Common myeloid progenitor, CD34-positive (primary cell): ENCODE measurements at regions not wholly inside any gene's neighbourhood (a gene's known extent, or its start where the extent isn't known, plus 50 kb on each side); places are given as distances from the start of the nearest gene placed in this dataset.

ENCODE experiments used
- CTCF ChIA-PET: fragments of 350-600 bp; sonication (Branson Sonifier 250); formaldehyde crosslinking; loops from one replicate; lab custom pipeline; 2021; ENCODE audit warnings: antibody characterized with exemption; lab: Charles Lee
- POLR2A ChIA-PET: fragments of 350-600 bp; sonication (Branson Sonifier 250); formaldehyde crosslinking; loops from one replicate; lab custom pipeline; 2021; ENCODE audit warnings: antibody characterized with exemption; lab: Charles Lee
- DNase-seq, 3 donors: peaks; one replicate each; pipeline versions ENCODE4 v3.0.0 to v3.0.0-alpha.2; 2013
- H3K27ac ChIP-seq, 2 experiments: 1 replicate in 1 of 2; 2 replicates in 1 of 2; pipeline ENCODE4 v1.7.0; 2013; ENCODE audit warnings: inconsistent platforms in 2 of 2, low read length in 2 of 2, mild to moderate bottlenecking in 2 of 2, low read depth in 1 of 2, moderate library complexity in 1 of 2; ENCODE audit not compliant: severe bottlenecking in 2 of 2, insufficient read depth in 1 of 2, poor library complexity in 1 of 2
- H3K27me3 ChIP-seq, 5 experiments: replicated peaks in 2 of 5; 1 replicate in 3 of 5; 2 replicates in 2 of 5; pipeline versions ENCODE4 v1.6.1 to v1.7.0; 2013; ENCODE audit warnings: low read length in 4 of 5, mild to moderate bottlenecking in 2 of 5, moderate library complexity in 2 of 5, inconsistent platforms in 1 of 5; ENCODE audit not compliant: insufficient read depth in 5 of 5, control insufficient read depth in 4 of 5
- H3K36me3 ChIP-seq, 4 experiments: 1 replicate in 2 of 4; 2 replicates in 2 of 4; pipeline versions ENCODE4 v1.6.1 to v1.7.0; 2013; ENCODE audit warnings: low read length in 3 of 4, control low read depth in 1 of 4, mild to moderate bottlenecking in 1 of 4; ENCODE audit not compliant: control insufficient read depth in 4 of 4, insufficient read depth in 4 of 4
- H3K4me1 ChIP-seq, 4 experiments: 1 replicate in 3 of 4; 2 replicates in 1 of 4; pipeline versions ENCODE4 v1.6.1 to v1.7.1; 2013; ENCODE audit warnings: low read length in 3 of 4, mild to moderate bottlenecking in 3 of 4, control low read depth in 1 of 4, inconsistent platforms in 1 of 4, moderate library complexity in 1 of 4; ENCODE audit not compliant: control insufficient read depth in 4 of 4, insufficient read depth in 4 of 4; ENCODE audit errors: control extremely low read depth in 1 of 4
- H3K4me3 ChIP-seq, 7 experiments: 1 replicate in 4 of 7; 2 replicates in 3 of 7; pipeline versions ENCODE4 v1.5.1 to v1.7.0; 2013; ENCODE audit warnings: mild to moderate bottlenecking in 7 of 7, low read length in 6 of 7, moderate library complexity in 6 of 7, inconsistent platforms in 2 of 7, low read depth in 2 of 7, control low read depth in 1 of 7; ENCODE audit not compliant: insufficient read depth in 4 of 7, control insufficient read depth in 1 of 7; ENCODE audit errors: extremely low read depth in 1 of 7
- H3K9me3 ChIP-seq, 5 experiments: 1 replicate in 4 of 5; 2 replicates in 1 of 5; pipeline versions ENCODE4 v1.6.1 to v1.7.1; 2013; ENCODE audit warnings: low read length in 4 of 5, mild to moderate bottlenecking in 2 of 5, inconsistent platforms in 1 of 5, low read depth in 1 of 5, moderate library complexity in 1 of 5; ENCODE audit not compliant: control insufficient read depth in 4 of 5, insufficient read depth in 2 of 5; ENCODE audit errors: control extremely low read depth in 1 of 5
- WGBS: methylation state at CpG from one replicate; pipeline ENCODE4 v1.1.5; 2013; ENCODE audit not compliant: insufficient coverage; 5-methylcytosine and 5-hydroxymethylcytosine counted together

DNA sequence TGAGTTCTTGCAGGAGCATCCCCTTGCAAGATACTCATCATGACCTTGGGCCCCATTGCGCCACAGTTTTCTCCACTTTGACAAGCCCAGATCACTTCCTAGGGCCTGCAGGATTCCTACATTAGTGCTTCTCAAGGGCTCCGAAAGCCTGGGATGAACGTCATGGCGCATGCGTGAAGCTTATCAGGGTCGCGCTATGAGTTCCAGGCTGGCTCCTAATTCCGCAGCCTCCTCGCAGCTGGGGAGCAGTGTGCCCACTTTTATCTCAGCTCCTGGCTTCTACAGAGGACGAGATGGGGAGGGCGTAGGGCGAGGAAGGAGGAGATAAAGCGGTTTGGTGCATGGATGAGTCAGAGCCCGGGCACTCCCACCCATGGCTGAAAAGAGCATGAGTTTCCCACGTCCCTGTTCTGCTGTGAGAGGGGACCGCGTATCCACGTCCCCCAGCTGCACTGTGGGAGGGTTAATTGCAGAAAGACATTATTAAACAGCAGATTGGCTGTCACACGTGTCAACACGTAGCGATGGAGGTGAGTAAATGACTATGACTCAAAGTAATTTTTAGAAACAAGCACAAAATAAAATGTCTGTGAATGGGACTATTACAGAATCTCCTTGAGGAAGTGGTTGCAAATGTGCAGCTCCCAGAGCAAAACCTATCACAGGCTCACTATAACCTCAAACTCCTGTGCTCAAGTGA is 72.9 kb upstream of the DSP start:
- H3K27me3 ChIP-seq = peaks cover 0 to 2% (median 0%) of the 10 kb centered on the region in 5 experiments
- H3K9me3 ChIP-seq = no peaks in the 10 kb centered on the region
- peaks cover 0 to 10% (median 4%) of the 10 kb centered on the region in 4 experiments for H3K4me1 ChIP-seq
- ChIA-PET CTCF (no interaction called here), POLR2A (no interaction called here)
- H3K36me3 ChIP-seq = no peaks in the 10 kb centered on the region
- DNase-seq = peak; percentile 35 to 67 (median 61)
- peak overlapping the region in 3 of 7 experiments; percentile 11 to 24 (median 14) for H3K4me3 ChIP-seq
- WGBS = 84% methylated on average over 12 of the region's 21 CpGs
- H3K27ac ChIP-seq = no peak overlapping the region

DNA sequence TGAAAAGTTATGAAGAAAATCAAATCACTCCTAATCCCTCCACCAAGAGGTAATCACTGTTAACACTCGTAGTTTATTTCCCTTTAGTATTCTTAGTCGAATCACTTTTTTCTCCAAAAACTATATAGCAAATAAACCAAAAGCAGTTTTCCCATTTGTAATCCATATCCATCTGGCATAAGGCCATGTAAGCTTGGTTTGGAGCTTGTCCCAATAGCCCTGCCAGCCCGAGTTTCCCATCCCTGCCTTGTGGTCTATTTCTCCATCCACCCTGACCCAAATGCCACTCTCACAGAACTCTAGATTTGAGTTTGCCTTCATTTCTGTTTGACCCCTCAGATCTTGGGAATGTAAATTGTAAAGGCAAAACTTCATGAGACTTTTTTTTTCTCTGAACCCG is 71.8 kb upstream of the DSP start:
- CTCF ChIA-PET = no interaction called here
- Histone ChIP-seq H3K4me1 (peaks cover 0 to 10% (median 4%) of the 10 kb centered on the region in 4 experiments), H3K27ac (no peak overlapping the region), H3K9me3 (no peaks in the 10 kb centered on the region), H3K27me3 (peaks cover 0 to 2% (median 0%) of the 10 kb centered on the region in 5 experiments), H3K36me3 (no peaks in the 10 kb centered on the region), H3K4me3 (no peak overlapping the region)
- POLR2A ChIA-PET = no interaction called here
- WGBS = 86% methylated on average over 3 of the region's 4 CpGs
- no peak for DNase-seq

DNA sequence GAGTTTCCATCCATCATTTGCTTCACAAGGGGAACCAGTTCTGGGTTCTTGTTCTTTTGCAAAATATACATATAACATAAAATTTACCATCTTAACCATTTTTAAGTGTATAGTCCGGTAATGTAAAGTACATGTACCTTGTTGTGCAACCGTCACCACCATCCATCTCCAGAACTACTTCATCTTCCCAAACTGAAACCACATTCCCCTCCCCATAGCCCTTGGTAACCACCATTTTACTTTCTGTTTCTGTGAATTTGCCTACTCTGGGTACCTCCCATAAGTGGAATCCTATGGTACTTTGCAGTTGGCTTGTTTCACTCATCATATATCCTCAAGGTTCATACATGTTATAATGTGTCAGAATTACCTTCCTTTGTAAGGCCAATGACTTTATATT is 70.3 kb upstream of the DSP start:
- peak; percentile 3 to 37 (median 29) for DNase-seq
- CTCF ChIA-PET = no interaction called here
- Histone ChIP-seq H3K4me1 (peaks cover 0 to 10% (median 4%) of the 10 kb centered on the region in 4 experiments), H3K27me3 (peaks cover 0 to 2% (median 0%) of the 10 kb centered on the region in 5 experiments), H3K9me3 (no peaks in the 10 kb centered on the region), H3K27ac (no peak overlapping the region), H3K36me3 (no peaks in the 10 kb centered on the region), H3K4me3 (no peak overlapping the region)
- WGBS = 71% methylated on average over 1 of the region's 2 CpGs
- POLR2A ChIA-PET = no interaction called here

DNA sequence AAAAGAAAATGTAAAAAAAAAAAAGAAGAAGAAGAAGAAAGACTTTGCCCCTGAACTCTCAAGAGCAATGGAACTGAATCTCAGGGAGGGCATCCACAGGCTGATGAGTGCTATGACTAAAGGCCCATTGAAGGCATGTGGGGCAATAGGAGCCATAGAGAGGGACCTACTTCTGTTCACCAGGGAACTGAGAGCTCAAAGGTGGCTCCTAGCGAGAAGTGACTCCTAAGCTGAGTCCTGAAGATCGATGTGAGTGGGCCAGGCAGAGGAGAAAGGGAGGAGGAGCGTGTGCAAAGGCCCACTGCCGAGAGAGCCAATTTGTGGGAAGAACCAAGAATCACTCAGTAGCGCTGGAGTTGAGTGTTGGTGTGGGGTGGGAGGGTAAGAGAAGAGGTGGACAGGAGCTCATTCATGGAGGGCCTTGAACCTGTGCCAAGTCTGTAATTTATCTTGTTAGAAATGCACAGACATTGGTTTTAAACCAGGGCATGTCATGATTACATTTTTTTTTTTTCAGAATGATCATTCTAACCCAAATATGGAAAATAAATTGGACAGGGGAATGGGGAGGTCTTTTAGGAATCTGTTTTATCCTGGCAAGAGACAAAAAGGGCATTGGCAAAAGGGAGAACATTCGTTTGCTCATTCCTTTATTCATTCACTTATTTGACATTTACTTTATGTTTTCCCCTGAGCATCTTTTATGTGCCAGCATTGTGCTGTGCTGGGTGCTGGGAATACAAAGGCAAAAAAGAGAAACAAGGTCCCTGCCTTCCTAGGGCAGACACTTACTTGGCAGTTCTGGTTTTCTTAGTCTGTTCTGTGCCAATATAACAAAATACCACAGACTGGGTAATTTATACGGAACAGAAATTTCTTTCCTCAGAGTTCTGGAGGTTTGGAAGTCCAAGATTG is 67.4 kb upstream of the DSP start:
- Histone ChIP-seq H3K27ac (no peak overlapping the region), H3K27me3 (no peaks in the 10 kb centered on the region), H3K36me3 (no peaks in the 10 kb centered on the region), H3K4me3 (no peak overlapping the region), H3K4me1 (peaks cover 0 to under 1% (median 0%) of the 10 kb centered on the region in 4 experiments), H3K9me3 (no peaks in the 10 kb centered on the region)
- ChIA-PET CTCF (no interaction called here), POLR2A (no interaction called here)
- no peak for DNase-seq
- WGBS = 97% methylated on average over 5 of the region's 7 CpGs

DNA sequence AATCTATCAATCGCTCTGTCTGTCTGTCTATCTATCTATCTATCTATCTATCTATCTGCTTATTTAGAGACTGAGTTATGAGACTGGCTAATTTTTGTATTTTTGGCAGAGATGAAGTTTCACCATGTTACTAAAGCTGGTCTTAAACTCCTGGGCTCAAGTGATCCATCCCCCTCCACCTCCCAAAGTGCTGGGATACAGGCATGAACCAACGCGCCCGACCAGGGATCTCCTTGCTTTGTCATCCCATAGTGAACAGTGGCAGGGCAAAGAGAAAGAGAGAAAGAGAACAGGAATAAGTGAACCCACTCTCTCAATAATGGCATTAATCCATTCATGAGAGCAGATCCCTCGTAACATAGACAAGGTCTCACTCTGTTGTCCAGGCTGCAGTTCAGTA is 66.4 kb upstream of the DSP start:
- Histone ChIP-seq H3K9me3 (no peaks in the 10 kb centered on the region), H3K27ac (no peak overlapping the region), H3K4me3 (no peak overlapping the region), H3K4me1 (no peaks in the 10 kb centered on the region), H3K36me3 (no peaks in the 10 kb centered on the region), H3K27me3 (no peaks in the 10 kb centered on the region)
- DNase-seq = no peak
- POLR2A ChIA-PET = no interaction called here
- WGBS = 93% methylated on average over 3 of the region's 5 CpGs
- CTCF ChIA-PET = interaction anchor here (1.1 kb wide), 1 partner anchor 10 kb away, joined by 4 read pairs; no protein-coding TSS in a partner anchor

DNA sequence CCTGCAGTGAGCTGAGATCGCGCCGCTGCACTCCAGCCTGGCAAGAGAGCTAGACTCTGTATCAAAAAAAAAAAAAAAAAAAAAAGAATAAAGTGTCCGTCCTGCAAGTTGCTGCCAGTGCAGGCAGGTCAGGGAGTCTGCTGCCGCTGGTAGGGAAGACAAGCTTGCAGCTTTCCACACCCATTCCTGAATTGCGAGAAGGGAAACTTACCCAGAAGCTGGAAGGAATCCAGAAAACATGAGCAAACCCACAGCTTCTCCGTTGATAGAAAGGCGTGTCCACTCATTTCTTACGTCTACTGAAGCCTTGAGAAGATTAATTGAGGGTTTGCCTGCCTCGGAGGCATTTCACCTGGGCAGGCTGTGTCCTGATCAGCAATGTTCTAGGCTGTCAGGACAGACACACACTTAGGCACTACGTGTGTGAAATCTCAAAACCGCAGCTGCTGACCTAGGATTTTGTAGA is 61.6 kb upstream of the DSP start:
- Histone ChIP-seq H3K27ac (no peak overlapping the region), H3K4me1 (no peaks in the 10 kb centered on the region), H3K36me3 (no peaks in the 10 kb centered on the region), H3K4me3 (no peak overlapping the region), H3K9me3 (no peaks in the 10 kb centered on the region), H3K27me3 (no peaks in the 10 kb centered on the region)
- 57% methylated on average over 6 of the region's 12 CpGs for WGBS
- ChIA-PET CTCF (no interaction called here), POLR2A (interaction anchor here (0.7 kb wide), 1 partner anchor 666 kb away, joined by 3 read pairs; no protein-coding TSS in a partner anchor)
- DNase-seq = peak in 1 of 3 donors; percentile 13

DNA sequence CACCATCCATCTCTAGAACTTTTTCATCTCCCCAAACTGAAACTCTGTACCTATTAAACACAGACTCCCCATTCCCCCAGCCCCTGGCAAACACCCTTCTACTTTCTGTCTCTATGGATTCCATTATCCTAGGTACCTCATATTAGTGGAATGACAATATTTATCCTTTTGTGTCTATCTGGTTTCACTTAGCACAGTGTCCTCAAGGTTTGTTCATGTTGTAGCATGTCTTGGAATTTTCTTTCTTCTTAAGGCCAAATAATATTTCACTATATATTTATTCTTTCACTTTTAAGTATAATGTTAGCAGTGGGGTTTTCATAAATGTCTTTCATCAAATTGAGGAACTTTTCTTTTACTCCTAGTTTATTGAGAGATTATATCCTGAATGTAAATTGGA is 56.8 kb upstream of the DSP start:
- POLR2A ChIA-PET = no interaction called here
- Histone ChIP-seq H3K9me3 (no peaks in the 10 kb centered on the region), H3K36me3 (no peaks in the 10 kb centered on the region), H3K27me3 (no peaks in the 10 kb centered on the region), H3K4me3 (no peak overlapping the region), H3K27ac (no peak overlapping the region), H3K4me1 (no peaks in the 10 kb centered on the region)
- DNase-seq = no peak
- CTCF ChIA-PET = no interaction called here
